ENCODE measurements at regions not wholly inside any gene's neighbourhood (a gene's known extent, or its start where the extent isn't known, plus 50 kb on each side); places are given as distances from the start of the nearest gene placed in this dataset.
A peak's percentile ranks its signal among the peaks of the same experiment; 100 is the strongest.
"Not testable (repeated sequence)": the region's sequence is repeated elsewhere in the genome, so short reads cannot be mapped to it uniquely, and the experiment has no call there.

DNA sequence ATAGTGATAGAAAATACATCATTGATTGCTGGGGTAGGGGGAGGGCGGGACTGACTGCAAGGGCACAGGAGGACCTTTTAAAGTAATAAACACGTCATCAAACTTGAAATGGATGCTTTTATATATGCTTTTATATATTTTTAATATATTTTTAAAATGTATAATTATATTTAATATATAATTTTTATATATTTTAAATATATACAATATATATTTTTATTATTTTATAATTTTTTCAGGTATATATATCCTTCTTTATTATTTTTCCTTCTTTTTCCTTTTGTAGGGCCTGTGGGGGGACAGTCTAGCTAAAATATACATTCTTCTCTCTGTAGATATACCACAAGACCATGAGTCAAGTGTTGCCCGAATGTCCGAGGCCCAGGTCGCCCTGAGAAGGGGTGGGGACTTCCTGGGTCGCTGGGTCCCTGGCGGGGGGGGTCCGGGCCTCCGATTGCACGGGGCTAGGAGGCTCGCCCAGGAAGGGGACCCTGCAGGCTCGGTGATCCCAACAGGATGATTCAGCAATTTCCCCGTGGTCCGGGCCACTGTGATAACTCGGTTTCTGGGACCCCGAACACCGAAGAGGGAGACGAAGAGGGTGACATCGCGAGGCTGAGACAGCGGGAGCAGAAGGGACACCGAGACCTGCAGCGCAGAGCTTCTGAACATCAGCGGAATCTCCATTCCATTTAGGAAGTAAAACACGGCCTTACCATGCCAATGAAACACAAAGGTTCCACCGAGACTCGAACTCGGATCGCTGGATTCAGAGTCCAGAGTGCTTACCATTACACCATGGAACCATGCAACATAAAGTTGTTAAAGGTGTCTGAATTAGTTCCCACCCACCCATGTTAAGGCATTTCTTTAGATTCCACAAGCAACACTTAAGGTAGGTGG is 112.5 kb upstream of the NBPF11 start:
- no peak for DNase-seq (ENCODE audit: low read depth in 3 of 3)

DNA sequence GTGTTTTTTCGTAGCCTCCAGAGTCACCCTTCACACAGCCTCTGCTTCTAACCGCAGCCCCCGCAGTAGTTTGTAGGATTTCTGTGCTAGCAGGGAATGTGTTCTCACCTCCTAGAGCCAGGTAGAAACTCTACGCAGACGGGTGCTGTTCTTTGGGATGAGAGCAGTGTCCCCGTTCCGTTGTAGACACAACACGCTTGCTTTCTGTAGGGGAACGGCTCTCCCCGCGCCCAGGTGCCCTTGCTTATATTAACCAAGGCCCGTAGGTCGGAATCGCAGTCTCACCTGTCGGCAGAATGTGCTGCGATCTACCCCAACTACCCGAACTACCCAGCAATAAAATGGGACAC is 111.8 kb upstream of the NBPF11 start:
- no peak for DNase-seq (ENCODE audit: low read depth in 3 of 3)

DNA sequence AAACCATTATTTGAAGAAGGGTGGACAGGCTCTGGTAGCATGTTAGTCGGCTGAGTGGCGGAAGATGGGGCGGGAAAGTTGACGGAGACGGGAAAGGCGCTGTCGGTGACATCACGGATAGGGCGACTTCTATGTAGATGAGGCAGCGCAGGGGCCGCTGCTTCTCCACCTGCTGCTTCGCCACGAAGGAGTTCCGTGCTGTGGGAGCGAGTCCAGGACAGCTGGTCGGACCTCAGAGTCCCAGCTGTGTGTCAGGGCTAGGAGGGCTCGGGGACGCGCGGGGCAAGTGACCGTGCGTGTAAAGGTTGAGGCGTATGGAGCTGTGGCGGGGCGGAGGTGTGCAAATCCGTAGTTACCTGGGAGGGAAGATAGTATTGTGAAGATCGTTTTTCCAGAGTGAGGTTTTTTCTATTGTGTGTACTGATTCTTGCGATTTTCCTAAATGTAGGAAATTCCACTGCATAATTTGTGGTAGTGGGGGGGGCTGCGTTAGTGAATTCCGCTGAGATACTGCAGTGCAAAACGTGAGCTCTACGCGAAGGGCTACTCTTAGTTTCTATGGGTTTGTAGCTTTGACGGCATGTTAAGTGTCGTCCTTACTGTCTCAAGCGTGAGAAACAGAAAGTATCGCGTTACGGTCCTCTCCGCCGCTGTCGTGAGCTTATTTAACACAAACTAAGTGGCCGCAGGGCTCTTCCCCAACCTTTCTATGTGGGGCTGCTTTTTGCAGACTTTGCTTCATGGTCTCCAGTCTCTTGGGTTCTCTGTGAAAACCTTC is 111.2 kb upstream of the NBPF11 start:
- DNase-seq (ENCODE audit: low read depth in 3 of 3), result peak; percentile 21 to 32 (median 29)

DNA sequence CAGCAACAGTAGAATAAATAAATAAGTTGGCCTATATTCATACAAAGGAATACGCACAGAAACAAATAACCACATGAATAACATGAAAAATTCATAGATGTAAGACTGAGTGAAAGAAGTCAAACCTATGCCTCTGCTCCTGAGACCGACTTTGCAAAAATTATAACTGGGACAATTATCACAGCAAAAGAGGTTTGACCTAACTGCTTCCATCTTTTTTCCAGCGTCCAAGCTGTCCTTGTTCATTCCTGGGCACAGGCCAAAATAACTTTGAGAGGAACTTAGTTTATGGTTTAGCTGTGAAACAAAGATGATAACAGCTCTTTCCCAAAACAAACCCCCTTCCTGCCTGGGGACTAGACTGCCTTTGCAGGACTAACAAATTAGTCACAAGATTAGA is 109.6 kb upstream of the NBPF11 start:
- not testable (repeated sequence) for DNase-seq (ENCODE audit: low read depth in 3 of 3)

DNA sequence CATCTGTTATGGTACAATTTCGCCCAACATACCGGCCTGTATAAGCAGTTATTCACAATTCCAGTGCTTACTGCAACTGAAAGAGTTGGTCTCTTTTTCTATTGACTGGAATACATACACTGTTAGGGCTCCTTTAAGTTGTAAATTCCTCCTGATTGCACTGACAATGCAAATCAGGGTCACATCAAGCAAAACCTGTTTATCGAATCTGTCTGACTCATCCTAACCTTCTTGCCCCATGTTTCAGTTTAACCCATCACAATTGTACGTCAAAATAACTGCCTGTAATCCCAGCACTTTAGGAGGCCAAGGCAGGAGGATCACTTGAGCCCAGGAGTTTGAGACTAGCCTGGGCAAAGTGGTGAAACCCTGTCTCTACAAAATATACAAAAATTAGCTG is 105.8 kb upstream of the NBPF11 start:
- not testable (repeated sequence) for DNase-seq (ENCODE audit: low read depth in 3 of 3)

DNA sequence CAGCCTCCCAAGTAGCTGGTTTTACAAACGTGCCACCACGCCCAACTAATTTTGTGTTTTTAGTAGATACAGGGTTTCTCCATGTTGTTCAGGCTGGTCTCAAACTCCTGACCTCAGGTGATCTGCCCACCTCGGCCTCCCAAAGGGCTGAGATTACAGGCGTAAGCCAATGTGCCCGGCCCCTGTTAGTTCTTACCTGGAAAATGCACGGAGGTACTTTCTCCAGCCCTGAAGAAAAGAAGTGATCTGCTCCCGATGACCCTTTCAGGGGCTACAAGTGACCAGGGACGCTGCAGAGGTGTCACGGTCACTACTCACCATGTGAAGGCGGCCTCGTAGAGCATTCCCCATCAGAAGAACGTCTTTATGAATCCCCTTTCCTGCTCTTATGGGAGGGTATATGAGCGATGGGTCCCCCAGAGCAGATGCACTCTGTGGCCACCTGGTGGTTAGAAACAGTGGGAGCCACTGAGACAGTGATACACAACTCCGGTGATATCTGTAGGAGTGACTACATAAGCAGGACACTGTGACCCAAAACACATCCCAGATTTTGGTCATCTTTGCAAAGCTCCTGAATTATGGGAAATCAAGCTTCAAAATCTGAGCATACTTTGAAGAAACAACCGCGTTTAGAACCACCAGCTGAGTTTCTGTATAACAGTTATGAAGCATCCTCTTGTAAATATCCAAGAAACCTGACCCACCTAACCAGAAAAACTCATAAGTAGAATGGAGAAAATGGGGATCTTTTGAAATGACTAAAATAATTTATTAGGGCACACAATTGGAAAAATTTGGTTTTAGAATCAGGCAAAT is 102.7 kb upstream of the NBPF11 start:
- peak in 1 of 3 experiments; percentile 3 for DNase-seq (ENCODE audit: low read depth in 3 of 3)

DNA sequence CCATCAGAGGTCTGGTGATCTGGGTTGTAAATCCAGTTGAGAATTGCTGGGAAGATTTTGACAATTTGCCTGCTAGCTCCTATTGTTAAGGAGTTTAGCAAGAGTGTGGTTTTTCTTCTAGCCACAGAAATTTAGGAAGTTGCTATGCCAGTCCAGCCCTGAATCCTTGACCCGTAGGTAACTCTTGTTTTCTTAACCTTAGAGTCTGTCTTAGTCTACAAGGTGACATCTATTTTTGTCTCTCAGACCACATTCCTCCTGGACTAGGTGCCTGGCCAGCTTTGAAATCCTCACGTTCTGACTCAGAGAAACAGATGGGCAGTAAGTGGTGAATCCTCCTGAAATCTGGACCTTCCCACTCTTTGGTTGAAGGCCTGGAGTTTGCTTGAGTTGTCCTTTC is 101.7 kb upstream of the NBPF11 start:
- not testable (repeated sequence) for DNase-seq (ENCODE audit: low read depth in 3 of 3)

DNA sequence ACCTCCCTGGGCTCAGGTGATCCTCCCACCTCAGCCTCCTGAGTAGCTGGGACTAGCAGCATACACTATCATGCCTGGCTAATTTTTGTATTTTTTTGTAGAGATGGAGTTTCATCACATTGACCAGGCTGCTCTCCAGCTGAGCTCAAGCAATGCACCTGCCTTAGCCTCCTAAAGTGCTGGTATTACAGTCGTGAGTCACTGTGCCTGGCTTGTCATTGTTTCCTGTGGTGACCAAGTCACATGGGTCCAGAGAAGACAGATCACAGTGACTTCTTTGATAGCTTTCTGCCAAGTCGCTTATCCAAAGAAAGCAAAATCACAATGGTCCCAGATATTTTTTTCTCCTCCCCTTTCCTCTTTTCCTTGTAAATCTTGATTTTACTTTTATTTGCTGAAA is 96.7 kb upstream of the NBPF11 start:
- DNase-seq (ENCODE audit: low read depth in 3 of 3), result not testable (repeated sequence)

DNA sequence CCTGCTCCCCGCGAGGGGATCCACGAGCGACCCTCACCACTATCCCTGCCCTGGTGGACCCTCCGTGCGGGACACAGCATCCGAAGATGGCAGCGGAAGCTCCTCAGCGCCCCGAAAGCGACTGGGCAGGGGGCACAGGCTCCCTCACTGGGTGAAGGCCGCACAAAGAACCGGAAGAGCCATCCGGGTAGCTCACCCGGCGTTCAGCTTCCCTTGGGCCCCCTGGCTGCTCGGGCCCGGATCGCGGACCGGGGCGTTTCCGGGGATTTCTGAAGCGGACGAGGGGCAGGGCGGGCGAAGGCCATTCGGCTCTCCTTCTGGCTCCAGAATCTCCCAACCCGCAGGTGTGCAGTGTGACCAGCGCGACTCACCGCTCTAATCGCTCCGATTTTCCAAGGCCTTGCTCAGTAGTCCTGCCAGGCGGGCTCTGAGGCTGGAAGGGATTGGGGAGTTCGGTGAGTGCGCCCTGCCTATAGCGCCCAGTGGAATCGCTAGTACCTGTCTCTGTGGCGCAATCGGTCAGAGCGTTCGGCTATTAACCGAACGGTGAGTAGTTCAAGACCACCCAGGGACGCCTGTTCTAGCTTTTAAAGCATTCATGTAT is 94.3 kb upstream of the NBPF11 start:
- DNase-seq (ENCODE audit: low read depth in 3 of 3), result not testable (repeated sequence)

DNA sequence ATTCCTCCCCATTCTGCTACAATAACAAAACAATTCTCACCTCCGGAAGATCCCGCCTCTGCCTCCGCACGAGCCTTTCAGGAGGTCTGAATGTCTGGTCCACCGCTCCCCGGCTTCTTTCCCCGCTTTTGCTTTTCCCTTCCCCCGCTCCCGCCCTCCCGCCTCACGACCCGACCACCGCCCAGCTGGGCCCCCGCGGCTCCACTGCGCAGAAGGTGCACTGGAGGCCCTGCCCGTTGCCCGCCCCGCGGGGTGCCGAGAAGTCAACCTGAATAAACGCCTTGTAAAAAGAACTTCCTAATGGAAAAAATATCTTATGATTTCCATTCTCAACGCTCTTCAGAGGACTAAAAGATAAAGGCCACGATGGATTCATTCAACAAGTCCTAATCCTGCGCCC is 93.8 kb upstream of the NBPF11 start:
- not testable (repeated sequence) for DNase-seq (ENCODE audit: low read depth in 3 of 3)

DNA sequence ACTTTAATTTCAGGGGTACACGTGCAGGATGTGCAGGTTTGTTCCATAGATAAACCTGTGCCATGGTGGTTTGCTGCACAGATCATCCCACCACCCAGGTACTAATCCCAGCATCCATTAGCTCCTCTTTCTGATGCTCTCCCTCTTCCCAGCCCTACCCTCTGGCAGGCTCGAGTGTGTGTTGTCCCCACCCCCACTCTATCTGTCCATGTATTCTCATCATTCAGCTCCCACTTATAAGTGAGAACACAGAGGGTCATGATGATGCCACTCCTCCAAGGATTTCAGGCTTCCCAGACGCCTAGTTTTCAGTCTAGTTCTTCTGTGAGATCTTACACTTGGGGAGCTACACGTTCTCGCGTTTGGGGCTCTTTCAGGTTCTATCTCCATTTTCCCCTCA is 93.4 kb upstream of the NBPF11 start:
- DNase-seq (ENCODE audit: low read depth in 3 of 3), result not testable (repeated sequence)

DNA sequence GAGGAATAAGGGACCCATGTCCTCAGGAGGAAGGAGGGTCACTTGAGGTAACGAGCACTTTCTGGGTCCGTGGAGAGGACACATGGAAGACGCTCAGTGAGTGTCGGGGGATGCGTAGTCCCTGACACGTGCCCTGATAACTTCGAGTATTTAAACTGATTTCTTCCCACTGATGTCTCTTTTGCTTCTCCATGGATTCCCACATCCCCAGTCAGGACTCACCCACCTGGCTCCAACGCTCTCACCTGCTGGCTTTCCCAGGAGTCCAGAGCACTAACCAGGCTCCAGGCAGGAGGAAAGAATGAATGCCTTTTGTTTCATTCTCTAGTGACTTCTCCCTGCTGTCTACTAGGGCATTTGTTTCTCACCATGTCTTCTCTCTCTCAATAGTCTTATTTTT is 81.2 kb upstream of the NBPF11 start:
- not testable (repeated sequence) for DNase-seq (ENCODE audit: low read depth in 3 of 3)

DNA sequence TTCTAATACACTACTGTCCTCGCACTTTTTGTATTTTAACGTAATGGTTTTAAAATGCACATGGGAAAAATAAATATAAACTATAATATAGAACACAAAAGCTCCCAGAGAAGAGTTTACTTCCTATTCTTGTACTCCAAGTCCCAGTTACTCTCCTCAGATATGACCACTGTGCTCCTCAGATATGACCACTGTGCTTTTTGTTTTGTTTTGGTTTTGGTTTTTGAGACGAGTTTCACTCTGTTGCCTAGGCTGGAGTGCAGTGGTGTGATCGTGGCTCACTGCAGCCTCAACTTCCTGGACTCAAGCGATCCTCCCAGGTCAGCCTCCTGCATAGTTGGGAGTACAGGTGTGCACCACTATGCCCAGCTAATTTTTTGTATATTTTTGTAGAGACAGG is 76.8 kb upstream of the NBPF11 start:
- not testable (repeated sequence) for DNase-seq (ENCODE audit: low read depth in 3 of 3)

DNA sequence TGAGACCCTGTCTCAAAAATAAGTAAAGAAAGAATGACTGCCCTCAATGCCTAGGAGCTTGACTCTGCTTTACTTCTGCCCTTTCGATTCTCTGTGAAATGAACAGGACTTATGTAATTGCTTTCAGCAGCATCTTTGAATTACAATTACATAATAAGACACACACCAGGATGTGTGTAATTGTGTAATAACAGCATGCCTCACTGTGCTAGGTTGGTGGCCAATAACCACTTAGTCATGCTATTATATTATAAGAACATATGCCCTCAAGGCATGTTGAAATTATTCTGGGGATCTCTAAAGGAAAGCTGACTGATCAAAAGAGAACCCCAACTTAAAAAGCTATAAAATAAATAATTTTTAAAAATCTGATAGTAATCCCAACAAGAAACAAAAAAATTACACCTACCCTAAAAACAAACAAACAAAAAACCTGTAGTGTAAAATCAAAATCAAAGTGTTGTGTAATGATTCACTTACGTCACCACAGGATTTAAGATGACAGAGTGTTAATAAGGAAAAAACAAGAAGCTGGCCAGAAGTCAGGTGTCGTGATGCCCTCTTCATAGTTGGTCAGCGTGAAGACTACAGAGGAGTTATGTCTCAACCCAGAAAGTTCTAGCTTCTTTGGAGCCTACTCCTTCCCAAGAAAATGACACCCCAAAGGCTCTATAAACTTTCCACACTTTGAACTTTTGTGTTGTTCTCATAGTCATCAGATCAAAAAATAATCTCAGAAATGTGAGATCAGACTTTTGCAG is 70.5 kb upstream of the NBPF11 start:
- not testable (repeated sequence) for DNase-seq (ENCODE audit: low read depth in 3 of 3)

DNA sequence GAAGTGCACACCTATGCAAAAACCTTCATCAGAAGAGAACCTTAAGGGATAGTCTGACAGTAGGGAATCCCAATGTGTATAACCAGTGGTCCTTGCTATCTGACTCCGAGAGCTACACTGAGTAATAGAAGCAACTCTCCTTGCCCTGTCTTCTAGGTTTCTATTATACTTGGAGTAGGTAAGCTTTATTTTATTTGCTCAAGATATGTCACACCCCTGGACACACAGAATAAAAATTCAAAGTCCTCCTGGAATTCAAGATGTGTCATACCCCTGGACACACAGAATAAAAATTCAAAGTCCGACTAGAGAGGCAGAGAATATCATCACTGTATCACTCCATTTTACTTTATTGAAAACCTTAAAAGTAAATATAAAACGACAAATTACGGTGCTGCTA is 69.5 kb upstream of the NBPF11 start:
- DNase-seq (ENCODE audit: low read depth in 3 of 3), result not testable (repeated sequence)

DNA sequence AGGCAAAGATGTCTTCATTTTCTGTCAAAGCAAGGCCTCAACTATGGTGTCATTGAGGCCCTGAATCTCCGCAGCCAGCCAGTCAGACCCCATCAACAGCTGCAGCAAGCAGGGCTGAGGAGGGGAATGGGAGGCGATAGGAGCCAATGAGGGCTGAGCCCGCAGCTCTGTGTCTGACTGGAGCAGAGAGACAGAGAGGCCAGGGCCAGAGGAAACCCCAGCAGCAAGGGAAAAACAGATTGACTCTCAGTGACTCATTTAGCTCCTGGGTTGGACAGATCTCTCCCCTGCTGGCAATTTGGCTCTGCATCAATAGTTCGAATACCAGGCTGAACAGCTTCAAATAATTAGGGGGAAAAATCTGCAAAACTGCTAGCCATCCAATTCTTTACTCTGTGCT is 67.1 kb upstream of the NBPF11 start:
- DNase-seq (ENCODE audit: low read depth in 3 of 3), result not testable (repeated sequence)

DNA sequence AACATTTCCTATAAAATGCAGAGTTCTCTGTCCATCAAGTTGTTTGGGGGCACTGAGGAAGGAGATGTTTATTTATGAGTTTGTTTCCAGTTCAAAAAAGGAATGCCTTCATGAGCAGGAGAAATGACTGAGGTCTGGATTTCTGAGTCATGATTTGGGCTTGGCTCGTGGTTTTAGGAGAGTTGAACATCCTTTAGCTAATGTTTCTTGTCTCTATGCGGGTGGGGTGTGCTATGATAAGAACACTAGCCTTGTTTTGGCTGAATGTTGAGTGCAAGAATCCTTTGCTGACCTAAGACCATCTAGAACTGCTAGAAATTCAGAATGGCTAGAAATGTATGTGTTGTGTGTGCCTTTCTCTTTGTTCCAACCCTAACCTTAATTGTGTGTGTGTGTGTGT is 59.1 kb upstream of the NBPF11 start:
- not testable (repeated sequence) for DNase-seq (ENCODE audit: low read depth in 3 of 3)

DNA sequence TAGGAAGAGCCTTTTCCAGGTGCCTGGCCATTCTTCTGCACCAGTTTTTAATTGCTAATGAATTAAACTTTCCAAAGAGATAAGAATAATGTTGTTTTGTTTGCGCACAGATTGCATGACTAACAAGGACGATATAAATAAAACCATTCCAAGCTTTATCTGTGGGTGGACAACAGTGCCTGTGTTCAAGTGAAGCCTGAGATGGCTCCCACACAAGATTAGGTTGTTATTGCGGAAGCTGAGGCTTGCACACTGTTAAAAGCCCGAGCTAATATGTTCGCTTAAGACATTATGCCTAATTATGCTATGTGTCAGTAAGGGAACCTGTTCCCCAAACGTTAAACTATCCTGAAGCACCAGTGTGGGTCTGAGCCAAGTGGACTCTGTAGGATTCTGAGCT is 58.5 kb upstream of the NBPF11 start:
- DNase-seq (ENCODE audit: low read depth in 3 of 3), result not testable (repeated sequence)

DNA sequence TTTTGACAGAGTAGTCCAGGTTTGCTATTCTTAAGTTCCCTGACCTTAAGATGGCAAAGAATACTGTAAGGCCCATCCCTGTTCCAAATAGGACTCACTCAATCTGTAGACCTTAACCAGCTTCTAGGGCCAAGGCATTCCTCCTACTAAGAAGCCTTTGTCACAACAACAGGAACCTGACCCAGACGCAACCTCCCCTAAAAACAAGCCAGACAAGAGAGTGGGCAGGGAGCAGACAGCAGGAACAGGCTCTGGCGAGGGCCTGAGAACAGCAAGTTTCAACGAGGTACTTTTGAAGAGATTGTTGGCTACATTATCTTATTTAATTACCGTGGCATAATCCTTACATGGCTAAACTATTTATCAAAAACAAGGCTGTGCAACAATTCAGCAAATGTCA is 58.1 kb upstream of the NBPF11 start:
- not testable (repeated sequence) for DNase-seq (ENCODE audit: low read depth in 3 of 3)

DNA sequence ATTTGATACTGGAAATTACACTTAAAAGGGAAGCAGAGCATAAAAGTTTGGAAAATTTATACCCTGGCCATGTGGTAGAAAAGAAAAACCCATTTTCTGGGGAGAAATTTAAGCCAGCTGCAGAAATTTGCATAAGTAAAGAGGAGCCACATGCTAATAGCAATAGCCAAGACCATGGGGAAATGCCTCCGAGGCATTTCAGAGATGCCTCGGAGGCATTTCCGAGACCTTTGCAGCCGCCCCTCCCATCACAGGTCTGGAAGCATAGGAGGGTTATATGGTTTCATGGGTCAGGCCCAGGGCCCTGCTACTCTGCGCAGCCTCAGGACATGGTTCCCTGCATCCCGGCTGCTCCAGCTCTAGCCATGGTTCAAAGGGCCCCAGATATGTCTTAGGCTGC is 49.9 kb upstream of the NBPF11 start:
- DNase-seq (ENCODE audit: low read depth in 3 of 3), result not testable (repeated sequence)

All from stimulated activated CD4-positive, alpha-beta T cell treated with anti-CD3 and anti-CD28 coated beads, TNF-alpha, amount 100 ng/mL, for 4 hours (primary cell).